Osteoblast (primary cell): ENCODE measurements at regions not wholly inside any gene's neighbourhood (a gene's known extent, or its start where the extent isn't known, plus 50 kb on each side); places are given as distances from the start of the nearest gene placed in this dataset.

Source experiments
- DNase-seq: peaks from one replicate; pipeline ENCODE4 v3.0.0; 2011; ENCODE audit warnings: low spot score, mixed read lengths; ENCODE audit not compliant: insufficient read length; ENCODE audit errors: missing footprints
- H2AFZ ChIP-seq: 2 replicates; pipeline ENCODE4 v1.6.0; 2011; ENCODE audit warnings: mild to moderate bottlenecking, low read length
- H3K27ac ChIP-seq: 2 replicates; pipeline ENCODE4 v1.5.1; 2011; ENCODE audit warnings: mild to moderate bottlenecking, low read depth, low read length, moderate library complexity
- H3K27me3 ChIP-seq: 2 replicates; pipeline ENCODE4 v1.6.0; 2012; ENCODE audit warnings: mild to moderate bottlenecking, control low read depth, inconsistent platforms, low read length, moderate library complexity; ENCODE audit not compliant: insufficient read depth
- H3K36me3 ChIP-seq: 2 replicates; pipeline ENCODE4 v1.5.1; 2011; ENCODE audit warnings: mild to moderate bottlenecking, low read length, control low read depth, moderate library complexity; ENCODE audit not compliant: insufficient read depth
- H3K4me1 ChIP-seq: 2 replicates; pipeline ENCODE4 v1.5.1; 2011; ENCODE audit warnings: mild to moderate bottlenecking, low read length, control low read depth, moderate library complexity; ENCODE audit not compliant: insufficient read depth
- H3K4me2 ChIP-seq: 2 replicates; pipeline ENCODE4 v1.6.0; 2011; ENCODE audit warnings: mild to moderate bottlenecking, low read length; ENCODE audit not compliant: insufficient read depth
- H3K4me3 ChIP-seq: fragments of 200-600 bp; sonication (generic); 3 replicates; pipeline ENCODE4 v1.5.1; 2012; ENCODE audit warnings: mild to moderate bottlenecking, low read length, inconsistent platforms; ENCODE audit not compliant: insufficient read depth
- H3K79me2 ChIP-seq: 2 replicates; pipeline ENCODE4 v1.6.0; 2012; ENCODE audit warnings: mild to moderate bottlenecking, low read length, control low read depth, inconsistent platforms; ENCODE audit not compliant: insufficient read depth
- H3K9me3 ChIP-seq: 2 replicates; pipeline ENCODE4 v1.5.1; 2011; ENCODE audit warnings: low read depth, low read length, control low read depth
- H4K20me1 ChIP-seq: 2 replicates; pipeline ENCODE4 v1.6.0; 2012; ENCODE audit warnings: mild to moderate bottlenecking, low read length, control low read depth; ENCODE audit not compliant: insufficient read depth
- CTCF ChIP-seq: IDR thresholded peaks from 2 replicates; pipeline ENCODE4 v1.5.1; 2011; ENCODE audit warnings: mild to moderate bottlenecking, low read depth, low read length, moderate library complexity; ENCODE audit errors: extremely low read depth

- H3K9me3 ChIP-seq = peaks cover 3% of the 10 kb centered on the region
- H3K4me1 ChIP-seq = peaks cover 13% of the 10 kb centered on the region
- no peak for TF ChIP-seq CTCF
- no peak overlapping the region for H3K4me3 ChIP-seq
- H3K79me2 ChIP-seq = no peaks in the 10 kb centered on the region
- DNase-seq = no peak
- H3K27ac ChIP-seq = no peak overlapping the region
- H3K36me3 ChIP-seq = no peaks in the 10 kb centered on the region
- H3K27me3 ChIP-seq = no peaks in the 10 kb centered on the region
- H4K20me1 ChIP-seq = no peaks in the 10 kb centered on the region
- H2AFZ ChIP-seq = no peak overlapping the region
- no peak overlapping the region for H3K4me2 ChIP-seq
Observed at GRCh38 chr12:58463051-58463450, 457.3 kb downstream of the LRIG3 start.

GRCh38 chr12:58465418-58465817 lies 454.9 kb downstream of the LRIG3 start:
- DNase-seq = no peak
- TF ChIP-seq CTCF = no peak
- Histone ChIP-seq H3K4me1 (peaks cover 10% of the 10 kb centered on the region), H3K36me3 (no peaks in the 10 kb centered on the region), H4K20me1 (no peaks in the 10 kb centered on the region), H3K4me3 (no peak overlapping the region), H3K27me3 (no peaks in the 10 kb centered on the region), H2AFZ (no peak overlapping the region), H3K79me2 (no peaks in the 10 kb centered on the region), H3K4me2 (no peak overlapping the region), H3K27ac (no peak overlapping the region), H3K9me3 (peaks cover 3% of the 10 kb centered on the region)

- Histone ChIP-seq H4K20me1 (no peaks in the 10 kb centered on the region), H3K27me3 (no peaks in the 10 kb centered on the region), H3K79me2 (no peaks in the 10 kb centered on the region), H3K27ac (no peak overlapping the region), H3K9me3 (peaks cover 3% of the 10 kb centered on the region), H2AFZ (no peak overlapping the region), H3K4me2 (no peak overlapping the region), H3K36me3 (no peaks in the 10 kb centered on the region), H3K4me1 (peaks cover 4% of the 10 kb centered on the region), H3K4me3 (no peak overlapping the region)
- TF ChIP-seq CTCF = no peak
- no peak for DNase-seq
Observed at GRCh38 chr12:58470266-58471010, 449.9 kb downstream of the LRIG3 start.

- no peak for DNase-seq
- H3K27me3 ChIP-seq = no peaks in the 10 kb centered on the region
- no peak overlapping the region for H3K4me3 ChIP-seq
- no peaks in the 10 kb centered on the region for H3K79me2 ChIP-seq
- no peaks in the 10 kb centered on the region for H3K9me3 ChIP-seq
- H4K20me1 ChIP-seq = no peaks in the 10 kb centered on the region
- no peak for TF ChIP-seq CTCF
- H3K4me2 ChIP-seq = no peak overlapping the region
- H2AFZ ChIP-seq = peak overlapping the region; percentile 49
- no peak overlapping the region for H3K27ac ChIP-seq
- peaks cover 14% of the 10 kb centered on the region for H3K4me1 ChIP-seq
- H3K36me3 ChIP-seq = no peaks in the 10 kb centered on the region
Observed at GRCh38 chr12:58479401-58479800, 440.9 kb downstream of the LRIG3 start.
